ENCODE measurements at regions not wholly inside any gene's neighbourhood (a gene's known extent, or its start where the extent isn't known, plus 50 kb on each side); places are given as distances from the start of the nearest gene placed in this dataset.

DNA sequence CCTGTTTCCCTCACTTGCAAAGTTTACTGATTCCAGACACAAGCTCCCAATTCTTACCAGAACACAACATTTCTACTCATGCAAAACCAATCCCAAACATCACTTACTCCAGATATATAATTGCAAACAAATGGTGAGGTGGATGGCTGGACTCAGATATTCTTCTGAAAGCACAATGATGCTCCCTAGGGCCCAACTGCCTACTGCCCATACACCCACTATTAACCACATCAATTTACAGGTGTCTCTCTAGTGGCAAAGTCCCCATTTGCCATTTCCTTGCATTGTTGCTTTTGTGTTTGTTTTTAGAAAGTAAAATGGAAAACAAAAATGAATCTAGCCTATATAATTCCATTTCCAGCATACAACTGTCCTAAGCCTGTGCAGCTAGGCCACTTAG, 320.9 kb upstream of the PRDM1 start:
- H3K27me3 Mint-ChIP-seq, result no peaks in the 10 kb centered on the region
- no peak overlapping the region for H3K27ac Mint-ChIP-seq
- no peaks in the 10 kb centered on the region for H3K9me3 ChIP-seq (ENCODE audit: control insufficient read depth in 1 of 2, insufficient read depth in 1 of 2, low read length in 2 of 2)
- no peaks in the 10 kb centered on the region for H3K27me3 ChIP-seq (ENCODE audit: control insufficient read depth in 1 of 2, insufficient read depth in 2 of 2, low read length in 2 of 2)
- DNase-seq, result no peak
- no peaks in the 10 kb centered on the region for H3K4me1 ChIP-seq (ENCODE audit: insufficient read depth, low read length)
- intact Hi-C loops (cut with DNase I, micrococcal nuclease), result no loop called here
- no peaks in the 10 kb centered on the region for H3K36me3 ChIP-seq (ENCODE audit: insufficient read depth, low read length)
- H3K4me1 Mint-ChIP-seq (ENCODE audit: low read depth), result no peaks in the 10 kb centered on the region
- no peak overlapping the region for H3K4me3 Mint-ChIP-seq
- TF ChIP-seq, protein P1, sequence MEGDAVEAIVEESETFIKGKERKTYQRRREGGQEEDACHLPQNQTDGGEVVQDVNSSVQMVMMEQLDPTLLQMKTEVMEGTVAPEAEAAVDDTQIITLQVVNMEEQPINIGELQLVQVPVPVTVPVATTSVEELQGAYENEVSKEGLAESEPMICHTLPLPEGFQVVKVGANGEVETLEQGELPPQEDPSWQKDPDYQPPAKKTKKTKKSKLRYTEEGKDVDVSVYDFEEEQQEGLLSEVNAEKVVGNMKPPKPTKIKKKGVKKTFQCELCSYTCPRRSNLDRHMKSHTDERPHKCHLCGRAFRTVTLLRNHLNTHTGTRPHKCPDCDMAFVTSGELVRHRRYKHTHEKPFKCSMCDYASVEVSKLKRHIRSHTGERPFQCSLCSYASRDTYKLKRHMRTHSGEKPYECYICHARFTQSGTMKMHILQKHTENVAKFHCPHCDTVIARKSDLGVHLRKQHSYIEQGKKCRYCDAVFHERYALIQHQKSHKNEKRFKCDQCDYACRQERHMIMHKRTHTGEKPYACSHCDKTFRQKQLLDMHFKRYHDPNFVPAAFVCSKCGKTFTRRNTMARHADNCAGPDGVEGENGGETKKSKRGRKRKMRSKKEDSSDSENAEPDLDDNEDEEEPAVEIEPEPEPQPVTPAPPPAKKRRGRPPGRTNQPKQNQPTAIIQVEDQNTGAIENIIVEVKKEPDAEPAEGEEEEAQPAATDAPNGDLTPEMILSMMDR (IDR thresholded peaks at IDR 0.05), result no peak
- POLR2A ChIA-PET, result no interaction called here
- no peaks in the 10 kb centered on the region for H3K36me3 Mint-ChIP-seq (ENCODE audit: low read depth)
- no peak overlapping the region for H3K27ac ChIP-seq (ENCODE audit: low read depth in 1 of 2, low read length in 2 of 2)
- CTCF ChIA-PET, result interaction anchor here (1.0 kb wide), 1 partner anchor 9 kb away, joined by 3 read pairs; no protein-coding TSS in a partner anchor
- no peak overlapping the region for H3K4me3 ChIP-seq (ENCODE audit: low read length)
- H3K9me3 Mint-ChIP-seq, result no peaks in the 10 kb centered on the region
- no peak for ATAC-seq (ENCODE audit: poor library complexity)

DNA sequence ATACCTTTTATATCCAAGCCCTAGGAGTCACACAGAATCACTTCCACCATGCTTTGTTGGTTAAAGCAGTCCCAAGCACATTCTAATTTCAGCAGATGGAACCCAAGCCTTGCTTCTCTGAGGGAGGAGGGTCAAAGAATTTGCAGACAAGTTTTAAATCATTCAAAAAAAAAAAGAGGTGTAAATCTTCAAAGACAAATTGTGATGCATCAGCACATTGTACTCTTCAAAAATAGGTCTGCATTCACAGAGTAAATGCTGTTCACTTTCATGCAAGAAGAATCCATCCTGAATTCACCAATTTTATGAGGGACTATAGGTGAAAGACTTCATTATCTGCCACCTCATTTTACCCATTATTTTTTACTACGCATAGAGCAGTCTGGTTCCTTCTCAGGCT, 321.8 kb upstream of the PRDM1 start:
- Mint-ChIP-seq H3K4me1 (ENCODE audit: low read depth) (no peaks in the 10 kb centered on the region), H3K27me3 (peaks cover 3% of the 10 kb centered on the region), H3K36me3 (ENCODE audit: low read depth) (no peaks in the 10 kb centered on the region), H3K4me3 (no peak overlapping the region), H3K27ac (no peak overlapping the region), H3K9me3 (no peaks in the 10 kb centered on the region)
- TF ChIP-seq, protein P1 (IDR thresholded peaks at IDR 0.05), result no peak
- intact Hi-C loops (cut with DNase I, micrococcal nuclease), result no loop called here
- no peaks in the 10 kb centered on the region for H3K9me3 ChIP-seq (ENCODE audit: control insufficient read depth in 1 of 2, insufficient read depth in 1 of 2, low read length in 2 of 2)
- POLR2A ChIA-PET, result no interaction called here
- H3K4me3 ChIP-seq (ENCODE audit: low read length), result no peak overlapping the region
- no peaks in the 10 kb centered on the region for H3K27me3 ChIP-seq (ENCODE audit: control insufficient read depth in 1 of 2, insufficient read depth in 2 of 2, low read length in 2 of 2)
- H3K27ac ChIP-seq (ENCODE audit: low read depth in 1 of 2, low read length in 2 of 2), result no peak overlapping the region
- no peaks in the 10 kb centered on the region for H3K36me3 ChIP-seq (ENCODE audit: insufficient read depth, low read length)
- no peaks in the 10 kb centered on the region for H3K4me1 ChIP-seq (ENCODE audit: insufficient read depth, low read length)
- ATAC-seq (ENCODE audit: poor library complexity), result no peak
- CTCF ChIA-PET, result no interaction called here
- no peak for DNase-seq

DNA sequence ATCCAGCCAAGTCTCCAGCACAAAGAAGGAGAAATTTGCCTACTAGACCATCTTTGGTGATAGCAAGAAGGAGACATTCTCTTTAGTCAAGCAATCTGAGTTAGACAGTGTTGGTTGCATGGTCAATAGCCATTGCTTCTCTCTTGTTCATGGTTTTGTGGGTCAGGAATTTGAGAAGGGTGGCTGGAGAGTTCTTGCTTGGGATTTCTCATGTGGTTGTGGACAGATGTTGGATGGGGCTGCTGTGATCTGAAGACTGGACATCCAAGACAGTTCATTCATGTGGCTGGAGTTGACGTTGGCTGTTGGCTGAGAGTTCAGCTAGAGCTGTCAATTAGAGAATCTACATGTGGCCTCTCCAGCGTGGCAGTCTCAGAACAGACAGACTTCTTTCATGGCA, 322.3 kb upstream of the PRDM1 start:
- intact Hi-C loops (cut with DNase I, micrococcal nuclease), result no loop called here
- H3K27ac Mint-ChIP-seq, result no peak overlapping the region
- no peak overlapping the region for H3K4me3 Mint-ChIP-seq
- ATAC-seq (ENCODE audit: poor library complexity) (no peak), DNase-seq (no peak)
- POLR2A ChIA-PET, result no interaction called here
- H3K36me3 ChIP-seq (ENCODE audit: insufficient read depth, low read length), result no peaks in the 10 kb centered on the region
- no peaks in the 10 kb centered on the region for H3K27me3 ChIP-seq (ENCODE audit: control insufficient read depth in 1 of 2, insufficient read depth in 2 of 2, low read length in 2 of 2)
- peaks cover 3% of the 10 kb centered on the region for H3K27me3 Mint-ChIP-seq
- no peaks in the 10 kb centered on the region for H3K4me1 ChIP-seq (ENCODE audit: insufficient read depth, low read length)
- H3K4me1 Mint-ChIP-seq (ENCODE audit: low read depth), result no peaks in the 10 kb centered on the region
- no peak overlapping the region for H3K4me3 ChIP-seq (ENCODE audit: low read length)
- H3K9me3 Mint-ChIP-seq, result no peaks in the 10 kb centered on the region
- no peaks in the 10 kb centered on the region for H3K36me3 Mint-ChIP-seq (ENCODE audit: low read depth)
- no peaks in the 10 kb centered on the region for H3K9me3 ChIP-seq (ENCODE audit: control insufficient read depth in 1 of 2, insufficient read depth in 1 of 2, low read length in 2 of 2)
- CTCF ChIA-PET, result no interaction called here
- TF ChIP-seq, protein P1 (IDR thresholded peaks at IDR 0.05), result no peak
- H3K27ac ChIP-seq (ENCODE audit: low read depth in 1 of 2, low read length in 2 of 2), result no peak overlapping the region
